ENCODE measurements at regions not wholly inside any gene's neighbourhood (a gene's known extent, or its start where the extent isn't known, plus 50 kb on each side); places are given as distances from the start of the nearest gene placed in this dataset.

DNA sequence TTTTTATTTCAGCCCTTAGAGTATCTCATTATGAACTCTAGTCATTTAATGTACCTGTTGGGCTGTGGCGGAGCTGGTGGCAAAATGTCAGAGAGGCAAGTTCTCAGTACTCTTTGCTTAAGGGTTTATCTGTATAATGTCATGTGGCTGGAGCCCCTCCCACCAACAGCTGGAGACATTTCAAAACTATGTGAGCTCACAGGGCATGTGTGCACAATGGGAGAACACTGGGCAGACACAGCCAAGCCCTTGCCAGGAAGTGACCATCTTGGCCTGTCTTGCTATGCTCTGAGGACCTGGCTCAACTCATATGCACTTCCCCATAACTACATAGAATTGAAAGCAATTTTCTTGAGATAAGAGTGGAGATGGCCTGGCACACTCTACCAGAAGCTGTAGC lies 296.4 kb downstream of the PTPRU start:
- H3K9me3 ChIP-seq = peaks cover 0 to 13% (median 9%) of the 10 kb centered on the region in 3 donors
- peaks cover 0 to 4% of the 10 kb centered on the region in 2 donors for H3K27me3 ChIP-seq
- H3K36me3 ChIP-seq = no peaks in the 10 kb centered on the region
- no peaks in the 10 kb centered on the region for H3K4me1 ChIP-seq
- H3K27ac ChIP-seq = no peak overlapping the region
- intact Hi-C loops (cut with DNase I; ENCODE audit: low total_unique reads) = no loop called here
- H3K4me3 ChIP-seq = no peak overlapping the region
- TF ChIP-seq, protein P1, sequence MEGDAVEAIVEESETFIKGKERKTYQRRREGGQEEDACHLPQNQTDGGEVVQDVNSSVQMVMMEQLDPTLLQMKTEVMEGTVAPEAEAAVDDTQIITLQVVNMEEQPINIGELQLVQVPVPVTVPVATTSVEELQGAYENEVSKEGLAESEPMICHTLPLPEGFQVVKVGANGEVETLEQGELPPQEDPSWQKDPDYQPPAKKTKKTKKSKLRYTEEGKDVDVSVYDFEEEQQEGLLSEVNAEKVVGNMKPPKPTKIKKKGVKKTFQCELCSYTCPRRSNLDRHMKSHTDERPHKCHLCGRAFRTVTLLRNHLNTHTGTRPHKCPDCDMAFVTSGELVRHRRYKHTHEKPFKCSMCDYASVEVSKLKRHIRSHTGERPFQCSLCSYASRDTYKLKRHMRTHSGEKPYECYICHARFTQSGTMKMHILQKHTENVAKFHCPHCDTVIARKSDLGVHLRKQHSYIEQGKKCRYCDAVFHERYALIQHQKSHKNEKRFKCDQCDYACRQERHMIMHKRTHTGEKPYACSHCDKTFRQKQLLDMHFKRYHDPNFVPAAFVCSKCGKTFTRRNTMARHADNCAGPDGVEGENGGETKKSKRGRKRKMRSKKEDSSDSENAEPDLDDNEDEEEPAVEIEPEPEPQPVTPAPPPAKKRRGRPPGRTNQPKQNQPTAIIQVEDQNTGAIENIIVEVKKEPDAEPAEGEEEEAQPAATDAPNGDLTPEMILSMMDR (IDR thresholded peaks at IDR 0.05) = no peak
- DNase-seq = peak in 1 of 2 donors; percentile 6

DNA sequence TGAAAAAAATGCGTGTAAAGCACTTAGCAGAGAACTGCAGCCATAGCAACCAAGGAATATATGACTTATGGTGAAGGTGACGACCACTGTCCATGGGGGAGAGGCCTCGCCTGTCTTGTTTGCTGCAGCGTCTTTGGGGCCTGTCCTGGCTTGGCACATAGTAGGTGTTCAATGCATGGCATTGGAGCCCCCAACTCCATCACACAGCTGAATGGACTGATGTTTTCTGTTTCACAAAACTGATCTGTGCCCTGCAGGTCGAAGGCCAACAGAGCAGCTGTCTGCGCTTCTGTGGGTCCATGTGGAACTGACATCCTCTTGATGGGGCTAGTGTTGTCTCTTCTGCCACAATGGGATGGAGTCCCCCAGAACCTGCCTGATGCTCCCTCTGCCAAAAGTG lies 296.0 kb downstream of the PTPRU start:
- Histone ChIP-seq H3K4me1 (no peaks in the 10 kb centered on the region), H3K36me3 (no peaks in the 10 kb centered on the region), H3K27ac (no peak overlapping the region), H3K27me3 (peaks cover 0 to 9% of the 10 kb centered on the region in 2 donors), H3K4me3 (no peak overlapping the region), H3K9me3 (peaks cover 0 to 13% (median 9%) of the 10 kb centered on the region in 3 donors)
- intact Hi-C loops (cut with DNase I; ENCODE audit: low total_unique reads) = no loop called here
- TF ChIP-seq, protein P1 (IDR thresholded peaks at IDR 0.05) = no peak
- DNase-seq = peak in 1 of 2 donors; percentile 27

DNA sequence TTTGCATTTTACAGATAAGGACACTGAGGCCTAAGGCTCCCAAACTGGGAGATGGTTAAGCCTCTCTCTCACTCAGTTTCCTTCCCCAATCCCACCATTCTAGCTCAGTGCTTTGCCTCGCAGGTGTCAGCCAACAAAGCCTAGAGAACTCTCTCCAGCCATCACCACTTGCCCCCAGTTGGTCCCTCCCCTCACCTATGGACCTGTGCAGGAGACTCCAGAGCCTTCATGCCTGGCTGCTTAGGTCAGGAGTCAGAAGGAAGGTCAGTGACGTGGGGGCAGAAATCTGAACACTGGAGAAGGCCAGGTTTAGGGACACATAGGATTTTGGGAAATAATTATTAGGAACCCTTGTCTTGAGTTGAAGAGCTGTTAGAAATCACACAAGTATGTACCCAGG lies 295.3 kb downstream of the PTPRU start:
- Histone ChIP-seq H3K9me3 (peaks cover 0 to 13% (median 9%) of the 10 kb centered on the region in 3 donors), H3K27ac (no peak overlapping the region), H3K36me3 (no peaks in the 10 kb centered on the region), H3K27me3 (peaks cover 0 to 15% of the 10 kb centered on the region in 2 donors), H3K4me3 (no peak overlapping the region), H3K4me1 (no peaks in the 10 kb centered on the region)
- no peak for DNase-seq
- TF ChIP-seq, protein P1 (IDR thresholded peaks at IDR 0.05) = no peak
- intact Hi-C loops (cut with DNase I; ENCODE audit: low total_unique reads) = no loop called here

DNA sequence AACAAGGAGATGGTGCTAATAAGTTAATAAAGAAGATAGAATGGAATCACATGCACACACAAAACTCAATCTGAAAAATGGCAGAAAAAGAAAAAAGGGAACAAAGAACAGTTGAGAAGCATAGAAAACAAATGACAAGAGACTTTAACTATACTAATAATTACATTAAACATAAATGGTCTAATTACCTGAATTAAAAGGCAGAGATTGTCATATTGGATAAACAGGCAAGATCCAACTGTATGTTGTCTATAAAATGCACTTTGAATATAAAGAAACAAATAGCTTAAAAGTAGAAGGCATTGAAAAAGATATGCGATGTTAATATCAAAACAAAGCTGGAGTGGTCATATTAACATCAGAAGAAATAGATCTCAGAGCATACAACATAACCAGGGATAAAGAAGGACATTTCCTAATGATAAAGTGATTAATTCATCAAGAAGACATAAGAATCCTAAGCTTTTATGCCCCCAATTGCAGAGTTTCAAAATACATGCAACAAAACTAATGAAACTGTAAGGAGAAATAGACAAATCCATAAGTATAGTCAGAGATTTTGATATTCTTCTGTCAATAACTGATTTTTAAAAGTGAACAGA lies 293.5 kb downstream of the PTPRU start:
- no peaks in the 10 kb centered on the region for H3K4me1 ChIP-seq
- no peak overlapping the region for H3K27ac ChIP-seq
- DNase-seq = no peak
- TF ChIP-seq, protein P1 (IDR thresholded peaks at IDR 0.05) = no peak
- peaks cover 0 to 13% (median 9%) of the 10 kb centered on the region in 3 donors for H3K9me3 ChIP-seq
- intact Hi-C loops (cut with DNase I; ENCODE audit: low total_unique reads) = no loop called here
- no peak overlapping the region for H3K4me3 ChIP-seq
- peaks cover 0 to 19% of the 10 kb centered on the region in 2 donors for H3K27me3 ChIP-seq
- no peaks in the 10 kb centered on the region for H3K36me3 ChIP-seq

DNA sequence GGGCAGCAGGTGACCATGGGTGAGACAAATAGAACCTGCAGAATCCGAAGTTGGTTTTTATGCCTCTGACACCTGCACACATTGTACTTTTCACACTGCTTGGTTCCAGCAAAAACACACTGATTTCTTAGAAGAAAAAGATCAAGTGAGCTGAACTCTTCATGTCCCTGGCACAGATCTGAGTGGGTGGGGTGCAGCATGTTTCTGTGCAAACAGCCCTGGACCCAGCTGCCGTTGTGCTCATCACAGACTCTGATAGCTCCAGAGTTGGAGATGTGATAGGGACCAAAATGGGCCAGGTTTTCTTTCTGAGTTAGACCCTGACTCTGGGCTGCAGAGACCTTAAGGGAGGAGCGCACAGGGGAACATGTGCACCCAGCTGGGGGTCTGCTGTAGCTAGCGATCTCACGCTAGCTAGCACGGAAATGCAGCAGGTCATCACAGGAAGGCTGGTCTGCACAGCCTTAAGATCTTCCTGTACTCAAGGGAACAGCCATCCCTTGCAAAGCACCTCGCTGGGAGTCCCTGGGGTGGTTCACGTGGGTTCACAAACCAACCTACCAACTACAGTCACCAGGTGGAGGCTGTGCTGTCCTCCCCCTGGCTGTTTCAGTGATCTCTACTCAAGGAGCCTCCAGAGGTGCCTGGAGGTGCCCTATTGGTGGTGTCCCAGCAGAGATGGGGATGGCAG lies 291.1 kb downstream of the PTPRU start:
- TF ChIP-seq, protein P1 (IDR thresholded peaks at IDR 0.05) = no peak
- DNase-seq = peak; percentile 16 to 23
- no peak overlapping the region for H3K27ac ChIP-seq
- H3K36me3 ChIP-seq = no peaks in the 10 kb centered on the region
- H3K4me1 ChIP-seq = no peaks in the 10 kb centered on the region
- intact Hi-C loops (cut with DNase I; ENCODE audit: low total_unique reads) = no loop called here
- H3K4me3 ChIP-seq = no peak overlapping the region
- peaks cover 0 to 9% (median 5%) of the 10 kb centered on the region in 3 donors for H3K9me3 ChIP-seq
- peaks cover 0 to 28% of the 10 kb centered on the region in 2 donors for H3K27me3 ChIP-seq

All from tibial artery (tissue), 4 donors.